ENCODE measurements at regions not wholly inside any gene's neighbourhood (a gene's known extent, or its start where the extent isn't known, plus 50 kb on each side); places are given as distances from the start of the nearest gene placed in this dataset.
"Not testable (repeated sequence)": the region's sequence is repeated elsewhere in the genome, so short reads cannot be mapped to it uniquely, and the experiment has no call there.

DNA sequence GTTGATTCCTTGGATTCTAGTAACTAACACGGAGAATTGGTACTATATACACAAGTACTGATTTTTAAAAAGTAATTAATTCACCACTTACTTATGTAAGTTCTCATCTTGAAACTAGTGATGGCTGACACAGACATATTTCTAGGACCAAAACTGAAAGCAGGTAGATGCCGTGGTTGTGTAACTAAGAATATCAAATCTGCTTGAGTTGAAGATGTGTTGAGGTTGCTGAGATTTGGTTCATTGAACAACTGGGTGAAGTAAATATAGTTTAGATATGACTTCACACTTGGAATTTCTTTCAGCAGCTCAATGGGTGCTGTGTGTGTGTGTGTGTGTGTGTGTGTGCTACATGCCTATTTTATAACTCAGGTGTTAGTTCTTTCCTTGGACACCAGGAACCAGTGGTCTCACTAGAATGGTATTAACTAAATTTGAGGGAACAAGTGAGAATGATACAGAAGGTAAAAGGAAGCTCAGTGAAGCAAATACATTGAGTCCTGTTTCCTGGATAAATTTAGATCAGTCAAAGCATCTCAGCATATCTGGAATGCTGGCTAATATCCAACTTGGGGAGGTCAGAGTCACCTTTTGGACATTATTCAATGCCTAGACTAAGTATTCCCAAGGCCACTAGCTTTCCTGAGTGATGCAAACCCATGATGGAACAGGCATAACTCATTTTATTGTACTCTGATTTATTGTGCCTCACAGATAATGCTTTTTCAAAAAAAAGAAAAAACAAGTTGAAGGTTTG, 110.7 kb upstream of the ZEB2 start:
- no peak for DNase-seq

DNA sequence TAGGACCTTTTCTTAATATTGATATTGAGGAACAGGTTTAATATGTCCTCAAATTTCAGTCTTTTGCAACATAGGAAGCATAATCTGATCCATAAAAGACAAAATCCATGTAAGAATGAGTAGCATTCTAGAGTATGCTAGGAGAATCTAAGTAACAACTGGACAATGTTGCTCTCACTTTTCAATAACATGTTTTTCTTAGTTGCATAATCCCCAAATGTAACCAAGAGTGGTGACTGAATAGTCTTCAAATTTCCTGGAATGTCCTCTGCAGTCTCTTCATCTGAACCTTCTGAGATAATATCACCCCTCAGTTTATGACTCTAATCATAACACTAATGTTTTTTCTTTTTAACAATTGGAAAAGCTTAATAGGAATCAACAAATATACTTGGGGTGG, 110.0 kb upstream of the ZEB2 start:
- DNase-seq = no peak

DNA sequence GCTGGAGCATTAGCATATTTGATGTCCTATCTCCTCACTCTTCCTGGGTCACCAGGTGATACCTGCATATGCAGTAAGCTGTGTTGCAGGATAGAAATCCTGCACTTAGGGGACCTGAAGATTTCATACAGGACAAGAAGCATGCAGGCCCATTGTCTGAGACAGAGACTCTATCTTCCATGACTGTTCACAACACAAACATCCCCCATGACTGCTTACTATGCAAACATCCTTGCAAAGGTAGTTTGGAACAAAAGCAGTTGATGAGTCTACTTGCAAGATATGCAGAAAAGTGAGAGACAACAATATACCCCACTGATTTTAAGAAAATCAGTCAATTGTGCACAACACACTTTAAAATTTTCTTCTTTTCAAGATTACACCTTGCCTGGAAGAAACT, 108.6 kb upstream of the ZEB2 start:
- no peak for DNase-seq

DNA sequence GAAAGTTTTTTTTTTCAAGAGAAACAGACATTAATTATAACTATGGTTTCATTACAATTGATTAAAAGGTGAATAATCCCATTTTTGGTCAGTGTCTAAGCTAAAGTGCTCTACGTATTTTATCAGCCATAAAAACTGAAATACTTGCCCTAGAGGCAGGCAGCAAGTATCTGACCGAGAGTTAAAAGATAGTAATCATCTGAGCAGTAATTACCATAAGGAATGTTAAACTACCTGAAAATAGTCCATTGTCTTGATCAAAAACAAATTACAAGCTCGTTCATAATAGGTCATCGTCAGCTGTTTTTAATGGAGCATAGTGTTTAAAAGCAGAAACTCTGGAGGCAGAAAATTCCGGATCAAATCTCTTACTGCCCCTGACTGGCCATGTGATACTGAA, 105.7 kb upstream of the ZEB2 start:
- DNase-seq = no peak

DNA sequence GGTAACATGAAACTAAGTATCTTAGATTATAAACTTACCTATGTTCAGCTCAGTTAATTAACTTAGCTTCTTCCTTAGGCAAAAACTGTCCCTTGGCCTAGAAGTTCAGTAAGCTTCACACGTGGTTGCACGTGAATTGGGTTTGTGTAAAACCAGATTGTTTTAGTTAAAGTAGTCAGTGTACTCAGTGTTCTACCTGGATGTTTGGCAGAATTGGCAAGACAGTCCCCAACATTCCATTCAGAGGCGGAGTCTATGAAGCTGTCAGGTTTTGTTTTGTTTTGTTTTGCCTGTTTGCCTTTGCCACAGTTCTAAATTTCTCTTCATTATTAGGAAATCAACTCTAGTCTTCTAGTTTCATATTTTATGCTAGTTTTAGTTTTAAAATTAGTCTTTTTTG, 105.3 kb upstream of the ZEB2 start:
- DNase-seq = no peak

DNA sequence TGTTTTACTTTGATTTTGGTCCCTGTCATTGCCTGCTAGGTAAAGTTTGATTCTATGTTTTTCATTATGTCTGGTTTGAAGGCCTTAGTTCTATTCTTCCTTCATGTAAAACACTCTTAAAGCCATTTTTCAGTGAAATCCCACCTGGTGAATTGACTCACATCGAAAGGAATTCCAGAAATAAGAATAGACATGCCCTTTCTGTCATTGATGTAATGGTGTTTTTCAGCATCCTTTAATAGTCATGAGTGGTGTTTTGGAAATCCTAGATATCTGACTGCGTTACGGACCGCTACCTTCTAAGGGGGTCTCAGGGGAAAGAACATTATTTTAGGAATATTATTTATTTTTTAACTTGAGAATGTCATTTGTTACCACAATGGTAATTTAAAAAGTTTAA, 104.5 kb upstream of the ZEB2 start:
- no peak for DNase-seq

DNA sequence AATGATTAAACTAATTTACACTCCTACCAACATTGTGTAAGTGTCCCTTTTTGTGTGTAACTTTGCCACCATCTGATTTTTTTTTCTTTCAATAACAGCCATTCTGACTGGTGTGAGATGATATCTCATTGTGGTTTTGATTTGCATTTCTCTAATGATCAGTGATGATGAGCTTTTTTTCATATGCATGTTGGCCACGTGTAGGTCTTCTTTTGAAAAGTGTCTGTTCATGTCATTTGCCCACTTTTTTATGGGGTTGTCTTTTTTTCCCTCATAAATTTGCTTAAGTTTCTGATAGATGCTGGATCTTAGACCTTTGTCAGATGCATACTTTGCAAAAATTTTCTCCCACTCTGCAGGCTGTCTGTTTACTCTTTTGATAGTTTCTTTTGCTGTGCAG, 102.5 kb upstream of the ZEB2 start:
- DNase-seq = not testable (repeated sequence)

DNA sequence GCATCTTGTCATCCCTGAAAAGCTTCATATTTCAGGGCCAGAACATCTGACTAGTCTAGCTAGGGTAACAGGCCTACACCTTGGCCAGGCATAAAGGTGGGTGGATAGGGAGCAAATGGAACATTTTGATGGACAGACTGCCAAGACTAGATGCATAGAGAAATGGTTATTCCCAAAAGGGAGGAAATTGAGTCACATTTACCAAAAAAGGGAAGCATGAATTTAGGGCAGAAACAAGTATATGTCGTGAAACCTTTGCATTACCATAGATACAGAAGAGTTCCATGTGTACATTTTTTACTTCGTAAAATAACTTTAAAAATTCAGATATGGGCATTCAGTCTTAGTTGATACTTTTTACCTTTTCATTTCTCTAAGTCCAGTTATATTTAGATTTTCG, 101.3 kb upstream of the ZEB2 start:
- no peak for DNase-seq

DNA sequence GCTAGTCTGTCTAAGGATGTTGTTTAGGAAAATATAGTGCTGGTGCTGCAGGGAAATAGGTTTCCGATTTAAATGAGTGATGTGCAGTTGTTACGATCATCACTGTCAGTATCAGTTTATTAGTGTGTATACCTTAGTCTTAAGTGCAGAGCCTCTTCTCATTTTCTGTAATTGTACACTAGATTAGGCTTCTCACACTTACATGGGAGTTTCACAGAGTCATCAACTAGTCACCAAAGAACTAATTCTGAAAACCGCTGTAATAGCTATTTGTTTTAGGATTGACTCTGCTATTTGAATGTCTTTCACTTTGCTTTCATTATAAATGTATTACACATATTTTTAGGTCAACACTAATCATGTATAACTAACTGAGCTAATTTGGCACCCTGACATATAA, 99.8 kb upstream of the ZEB2 start:
- no peak for DNase-seq

DNA sequence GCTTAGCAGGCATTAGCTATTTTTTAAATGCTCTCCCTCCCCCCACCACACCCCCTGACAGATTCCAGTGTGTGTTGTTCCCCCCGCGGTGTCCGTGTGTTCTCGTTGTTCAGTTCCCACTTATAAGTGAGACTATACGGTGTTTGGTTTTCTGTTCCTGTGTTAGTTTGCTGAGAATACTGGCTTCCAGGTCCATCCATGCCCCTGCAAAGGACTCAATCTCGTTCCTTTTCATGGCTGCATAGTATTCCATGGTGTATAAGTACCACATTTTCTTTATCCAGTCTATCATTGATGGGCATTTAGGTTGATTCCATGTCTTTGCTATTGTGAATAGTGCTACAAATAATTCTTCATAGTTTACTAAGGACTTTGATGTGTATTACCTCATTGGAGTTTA, 97.3 kb upstream of the ZEB2 start:
- not testable (repeated sequence) for DNase-seq

DNA sequence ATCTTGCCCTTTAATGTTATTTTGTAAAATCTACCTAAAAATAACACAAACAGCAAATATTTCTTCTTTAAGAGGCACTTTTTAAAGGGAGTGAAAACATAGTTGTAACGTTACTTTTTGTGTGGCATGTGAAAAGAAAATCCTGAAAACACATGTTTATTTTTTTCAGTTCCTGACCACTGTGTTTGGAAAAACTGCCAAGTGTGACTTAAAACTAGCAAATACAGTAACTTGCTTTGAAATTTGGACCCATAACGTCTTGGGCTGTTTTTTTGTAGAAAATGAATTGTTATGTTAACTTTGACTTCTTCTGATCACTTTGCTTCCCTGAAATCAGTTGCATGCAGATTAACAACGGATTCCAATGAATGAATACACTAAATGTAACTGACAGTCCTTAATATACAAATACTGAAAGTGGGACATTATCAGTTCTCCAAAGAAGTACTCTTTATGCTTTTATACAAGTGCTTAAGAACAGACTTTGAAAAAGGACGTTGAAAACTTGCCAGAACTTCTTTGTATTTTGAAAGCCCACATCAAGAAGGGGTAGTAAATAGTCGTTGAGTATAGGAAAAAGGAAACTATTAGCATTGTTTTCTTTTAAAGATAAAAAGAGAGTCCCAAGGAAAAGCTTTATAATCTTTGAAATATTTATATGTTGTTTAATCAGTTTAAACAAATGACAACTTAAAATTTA, 96.1 kb upstream of the ZEB2 start:
- DNase-seq = no peak

DNA sequence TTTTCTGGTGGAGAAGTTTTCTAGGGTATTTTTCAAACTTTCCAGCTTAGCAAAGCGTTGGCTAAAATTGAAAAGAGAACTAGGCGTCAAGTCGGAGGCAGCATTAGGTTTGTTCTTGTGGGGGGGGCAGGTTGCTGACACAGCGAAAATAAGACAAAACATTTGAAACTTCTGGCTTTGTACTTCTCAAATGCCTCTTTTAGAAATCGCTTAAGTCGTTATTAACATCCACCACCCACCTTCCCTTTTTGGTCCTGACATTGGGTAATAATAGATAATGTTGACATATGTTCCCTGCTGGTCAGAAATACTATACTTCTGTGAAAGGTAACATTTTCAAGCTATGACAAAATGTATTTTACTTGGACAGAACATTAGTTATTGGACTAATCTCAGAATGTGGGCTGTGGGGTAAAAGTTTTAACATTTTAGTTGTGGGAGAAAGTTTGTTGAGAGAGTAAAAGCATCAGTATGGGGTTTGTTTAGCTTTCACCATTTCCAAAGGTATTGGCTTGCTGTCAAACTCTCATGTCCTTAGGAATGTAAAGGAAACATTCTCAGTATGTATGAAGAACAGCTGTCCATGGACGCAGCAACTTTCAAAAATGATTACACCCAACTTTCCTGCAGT, 88.1 kb upstream of the ZEB2 start:
- no peak for DNase-seq

DNA sequence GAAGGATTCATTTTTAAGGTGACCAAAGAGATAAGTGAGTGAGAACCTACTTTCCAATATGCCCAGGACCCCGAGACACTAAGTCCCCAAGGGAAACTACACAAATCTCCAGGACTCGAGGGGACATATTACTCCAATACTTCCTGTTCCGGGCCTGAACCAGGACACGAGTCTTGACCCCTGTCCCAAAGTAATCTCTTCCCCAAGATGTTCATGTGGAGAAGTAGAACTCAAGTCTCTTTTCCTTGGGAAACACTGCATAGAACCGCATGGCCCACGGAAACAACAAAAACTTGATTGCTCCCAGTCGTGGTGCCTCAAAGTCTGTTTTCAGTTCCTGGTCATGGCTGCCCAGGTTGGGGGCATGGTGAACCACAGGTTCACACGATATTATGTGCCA, 87.2 kb upstream of the ZEB2 start:
- no peak for DNase-seq

DNA sequence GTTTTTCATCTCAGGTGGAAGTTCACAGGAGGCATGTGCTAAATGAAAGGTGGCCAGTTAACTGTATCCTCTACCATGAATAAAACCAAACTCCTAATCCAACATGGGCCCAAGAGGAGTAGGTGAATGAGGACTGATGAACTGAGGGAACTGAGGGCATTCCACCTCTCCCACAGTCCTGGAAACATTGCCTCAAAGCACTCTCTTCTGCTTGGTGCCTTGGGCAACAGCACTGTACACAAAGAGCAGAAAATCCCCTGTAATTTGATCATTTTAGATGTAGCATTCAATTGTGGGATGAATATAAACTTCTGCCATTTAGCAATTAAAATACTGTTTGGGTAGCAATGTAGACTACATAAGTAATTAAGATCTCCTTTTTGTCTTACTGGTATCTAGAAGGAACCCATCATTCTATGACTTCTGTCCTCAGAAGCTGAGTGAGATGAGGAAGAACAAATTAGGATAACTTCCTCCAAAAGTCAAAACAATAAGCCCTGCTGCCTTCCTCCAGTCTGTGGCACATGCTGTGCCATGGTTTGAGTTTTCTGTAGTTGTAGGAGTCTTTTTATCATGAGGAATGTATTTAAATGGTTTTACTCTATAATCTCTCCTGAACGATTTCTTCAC, 86.7 kb upstream of the ZEB2 start:
- DNase-seq = no peak

DNA sequence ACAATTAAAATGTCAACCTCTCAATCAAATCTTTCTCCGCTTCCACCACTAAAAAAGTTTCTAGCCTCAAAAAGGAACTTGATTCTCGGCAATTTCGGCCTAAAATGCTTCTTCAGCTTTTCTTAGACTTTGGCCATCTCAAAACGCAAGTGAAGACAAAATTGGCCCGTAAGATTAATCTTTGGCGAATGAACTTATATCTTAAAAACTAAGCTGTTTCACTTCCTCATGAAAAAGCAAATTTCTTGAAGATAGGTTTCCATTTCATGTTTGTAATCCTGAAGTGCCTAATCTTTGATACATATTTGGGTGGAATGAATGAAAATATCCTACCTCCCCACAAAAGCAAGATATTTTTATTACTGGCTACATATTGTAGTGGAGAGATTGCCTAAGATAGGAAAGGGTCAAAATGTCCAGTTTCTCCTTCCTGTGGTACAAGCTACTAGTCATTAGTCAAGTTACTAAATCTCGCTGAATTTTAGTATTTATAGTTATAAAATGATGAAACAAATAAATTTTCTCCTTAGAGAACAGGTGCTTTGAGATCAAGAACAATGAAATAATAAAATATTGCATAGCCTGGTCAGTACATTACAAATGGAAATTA, 85.4 kb upstream of the ZEB2 start:
- DNase-seq = no peak

DNA sequence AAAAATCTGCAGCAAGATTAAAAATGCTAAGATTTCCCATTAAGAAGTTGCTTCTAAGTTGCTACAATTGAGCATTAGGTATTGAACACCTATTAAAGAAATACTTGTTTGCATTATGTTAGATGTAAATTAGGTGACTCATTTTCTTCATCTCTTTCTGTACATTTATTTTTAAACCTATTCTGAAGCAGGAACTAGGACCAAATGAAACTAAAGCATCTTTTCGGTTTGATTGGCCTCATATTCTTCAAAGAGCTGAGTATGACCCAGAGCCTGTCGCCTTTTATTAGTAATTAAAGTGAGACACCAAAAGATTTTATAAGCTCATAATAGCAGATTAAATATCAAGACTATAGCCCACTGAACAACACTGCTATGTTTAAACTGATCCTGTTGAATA, 83.4 kb upstream of the ZEB2 start:
- no peak for DNase-seq

DNA sequence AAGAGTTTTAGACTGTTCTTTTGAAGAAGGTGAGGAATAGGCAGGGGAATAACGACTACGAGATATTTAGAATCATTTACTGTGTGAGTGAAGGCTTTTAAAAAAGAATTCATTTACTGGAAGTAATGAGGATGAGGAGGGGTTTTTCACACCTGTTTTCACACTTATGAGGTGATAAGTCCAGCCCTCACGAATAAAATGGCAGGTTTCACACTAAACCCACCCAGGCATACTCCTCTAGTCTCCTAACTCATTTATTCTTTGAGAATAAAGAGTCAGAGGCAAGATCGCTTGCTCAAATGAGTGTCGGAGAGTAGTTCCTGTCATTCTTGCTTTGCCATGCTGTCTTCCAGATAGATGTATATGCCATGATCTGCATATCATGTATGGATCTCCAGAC, 79.0 kb upstream of the ZEB2 start:
- no peak for DNase-seq

DNA sequence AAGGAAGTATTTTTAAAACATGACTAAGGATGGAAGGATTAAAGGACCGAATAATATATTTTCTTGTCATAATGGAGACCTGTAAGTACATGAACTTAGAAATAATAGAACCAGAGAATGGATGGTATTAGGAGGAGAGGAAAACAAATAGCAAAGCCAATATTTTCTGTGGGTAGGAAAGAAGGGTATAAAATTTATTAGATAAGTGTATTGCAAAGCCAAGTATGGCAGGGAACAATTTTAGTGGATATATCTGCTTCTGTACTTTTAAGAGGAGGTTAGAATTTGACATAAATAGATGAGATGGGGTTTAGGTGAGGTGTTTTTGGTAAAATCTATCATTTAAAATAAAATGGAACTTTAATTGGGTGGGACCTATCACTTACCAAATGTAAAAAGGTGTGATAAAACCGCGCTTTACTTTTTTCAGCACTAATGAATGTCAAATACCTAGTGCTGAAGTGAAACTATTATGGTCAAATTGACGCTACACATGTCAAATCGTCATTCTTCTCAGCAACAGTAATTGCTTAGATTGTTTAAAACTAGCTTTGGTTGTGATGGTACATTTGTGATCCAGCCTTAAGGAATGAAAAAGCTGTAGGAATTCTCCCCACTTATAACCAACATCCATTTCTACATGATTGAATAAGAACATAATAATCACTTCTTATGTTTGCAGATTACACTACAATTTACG, 78.1 kb upstream of the ZEB2 start:
- no peak for DNase-seq

DNA sequence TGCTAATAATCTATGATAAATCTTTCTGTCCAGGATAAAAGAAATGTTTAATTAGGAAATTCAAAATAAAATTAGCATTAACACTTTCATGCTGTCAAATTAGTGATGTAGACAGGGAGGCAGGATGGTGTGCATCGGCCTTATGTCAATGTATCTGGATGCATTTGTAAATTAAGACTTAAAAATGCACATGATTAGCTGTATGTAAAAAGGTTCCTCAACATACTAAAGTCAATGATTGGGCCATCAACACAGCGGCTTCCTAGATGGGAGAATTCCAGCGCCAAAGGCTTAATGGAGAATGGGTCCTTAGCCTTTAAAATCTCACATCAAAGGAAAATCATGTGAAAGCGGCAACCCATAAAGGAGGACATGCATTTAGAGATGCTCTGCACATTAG, 77.5 kb upstream of the ZEB2 start:
- no peak for DNase-seq

DNA sequence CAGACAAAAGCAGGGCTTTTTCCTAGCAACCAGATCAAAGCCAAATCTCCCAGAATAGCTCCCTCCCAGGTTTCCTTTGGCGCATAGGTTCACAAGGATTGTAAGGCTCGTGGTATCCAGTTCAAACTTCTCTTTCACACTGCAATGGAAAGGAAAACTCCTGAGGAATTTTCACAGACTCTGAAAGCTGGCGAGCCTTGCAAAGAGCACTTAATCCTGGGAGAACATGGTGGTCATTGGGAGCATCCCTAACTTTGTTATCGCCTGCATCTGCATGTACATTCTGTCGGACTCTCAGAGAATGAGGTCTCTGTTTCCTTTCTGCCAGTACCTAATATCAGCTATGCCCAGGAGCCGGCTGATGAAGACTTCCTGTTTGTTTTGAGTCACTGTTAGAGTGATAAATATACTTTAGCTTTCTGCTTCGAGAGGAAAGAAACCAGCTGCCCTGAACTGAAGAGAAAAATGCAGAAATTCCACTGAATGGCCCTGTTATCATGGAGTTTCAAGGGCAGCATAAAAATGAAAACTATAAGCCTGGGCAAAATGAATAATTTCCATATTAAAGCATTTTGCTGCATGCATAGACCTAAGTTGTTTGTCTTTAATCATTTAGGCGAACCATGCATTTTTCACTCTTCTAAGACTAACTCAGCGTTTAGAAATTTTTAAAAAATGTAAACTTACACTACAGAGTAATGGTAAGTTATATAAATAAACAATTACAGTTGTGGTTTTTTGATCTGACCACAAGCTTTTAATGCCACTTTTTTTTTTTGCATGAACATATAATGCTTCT, 76.4 kb upstream of the ZEB2 start:
- DNase-seq = no peak

DNA sequence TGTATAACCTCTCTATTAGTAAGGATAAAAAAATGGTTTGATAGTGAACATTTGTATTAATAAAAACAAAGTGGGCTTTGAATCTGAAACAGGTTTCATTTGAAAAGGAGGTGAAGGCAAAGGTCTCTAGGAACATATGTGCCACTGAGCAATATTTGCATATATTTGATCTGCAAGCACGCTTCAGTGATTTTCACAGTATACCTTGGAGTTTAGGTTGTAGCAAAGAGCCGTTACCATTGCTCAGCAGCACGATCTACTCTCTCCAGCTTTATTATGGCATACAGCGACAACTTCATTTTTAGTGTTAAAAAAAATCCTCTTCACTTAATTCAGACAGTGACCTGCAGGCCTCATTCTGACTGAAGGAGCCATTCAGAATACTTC, 75.8 kb upstream of the ZEB2 start:
- no peak for DNase-seq

DNA sequence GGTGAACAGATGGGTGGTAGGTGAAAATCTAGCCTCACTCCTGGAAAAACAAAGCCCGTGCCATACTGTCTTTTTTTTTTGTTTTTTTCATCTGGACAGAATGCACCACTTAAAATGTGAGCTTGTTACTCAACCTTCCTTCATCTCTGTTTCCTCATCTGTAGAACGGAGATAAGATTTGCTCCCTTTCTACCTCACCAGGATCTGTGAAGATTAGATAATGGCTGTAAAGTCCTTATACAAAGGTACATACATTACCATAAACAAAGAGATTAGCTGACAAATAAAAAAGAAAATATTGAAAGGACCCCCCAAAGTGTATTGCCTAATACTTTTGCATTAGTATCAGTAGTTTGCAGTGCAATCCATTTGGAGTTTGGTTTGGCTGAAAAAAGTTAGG, 75.4 kb upstream of the ZEB2 start:
- no peak for DNase-seq
